Epithelial cell of proximal tubule (primary cell): ENCODE measurements at regions not wholly inside any gene's neighbourhood (a gene's known extent, or its start where the extent isn't known, plus 50 kb on each side); places are given as distances from the start of the nearest gene placed in this dataset.
A peak's percentile ranks its signal among the peaks of the same experiment; 100 is the strongest.

Experiments used
- DNase-seq: peaks from one replicate; pipeline ENCODE4 v3.0.0-alpha.2; 2011; ENCODE audit warnings: low read depth
- H3K4me3 ChIP-seq: 2 replicates; pipeline ENCODE4 v1.5.1; 2011; ENCODE audit warnings: low read depth, mild to moderate bottlenecking, low read length
- CTCF ChIP-seq: conservative IDR thresholded peaks from 2 replicates; pipeline ENCODE4 v1.5.1; 2012; ENCODE audit warnings: low read depth, mild to moderate bottlenecking, low read length

DNA sequence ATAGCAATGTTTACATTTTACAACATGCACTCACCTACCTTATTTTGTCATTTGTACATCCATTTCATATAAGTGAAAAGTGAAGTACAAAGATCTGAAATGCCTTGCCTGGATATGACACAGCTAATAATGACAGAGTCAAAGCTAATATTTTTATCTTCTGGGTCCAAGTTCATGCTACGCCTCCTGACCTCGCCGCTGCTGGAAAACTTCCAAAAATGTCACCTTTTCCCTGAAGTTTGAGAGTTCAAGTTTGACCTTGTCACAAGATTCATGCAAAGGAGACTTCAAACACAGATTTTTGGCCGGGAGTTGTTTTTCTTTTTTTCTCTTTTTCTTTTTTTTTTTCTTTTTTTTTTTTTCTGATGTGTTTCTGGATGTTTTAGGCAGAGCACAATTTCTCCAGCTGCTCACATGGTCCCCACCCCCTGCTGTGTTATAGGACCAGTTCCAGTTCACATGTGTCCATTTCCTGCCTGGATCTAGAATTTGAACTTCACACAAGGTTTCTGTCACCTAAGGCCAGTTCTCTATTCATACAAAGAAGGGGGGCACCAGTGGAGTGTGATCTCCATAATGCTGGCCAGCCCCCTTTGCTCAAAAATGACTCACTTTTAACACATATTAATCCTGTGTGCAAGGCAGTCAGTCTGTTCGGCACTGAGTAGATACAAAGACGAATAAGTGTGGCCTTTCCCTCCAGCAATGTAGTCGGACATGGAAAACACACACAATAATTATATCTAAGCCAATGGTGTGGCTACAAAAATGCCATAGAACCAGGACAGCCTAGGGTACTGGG, 546.8 kb downstream of the BUD13 start:
- no peak for TF ChIP-seq CTCF
- H3K4me3 ChIP-seq = no peak overlapping the region
- DNase-seq = no peak

GRCh38 chr11:116225236-116225635, 547.6 kb downstream of the BUD13 start:
- no peak for DNase-seq
- TF ChIP-seq CTCF = no peak

GRCh38 chr11:116224889-116225200, 547.9 kb downstream of the BUD13 start:
- no peak overlapping the region for H3K4me3 ChIP-seq
- no peak for TF ChIP-seq CTCF
- no peak for DNase-seq

More at GRCh38 chr11:116225236-116225635, 547.6 kb downstream of the BUD13 start:
- no peak overlapping the region for H3K4me3 ChIP-seq

- TF ChIP-seq CTCF = peak; percentile 83
- DNase-seq = no peak
- no peak overlapping the region for H3K4me3 ChIP-seq
Observed at GRCh38 chr11:116224154-116224888, 548.5 kb downstream of the BUD13 start.

DNA sequence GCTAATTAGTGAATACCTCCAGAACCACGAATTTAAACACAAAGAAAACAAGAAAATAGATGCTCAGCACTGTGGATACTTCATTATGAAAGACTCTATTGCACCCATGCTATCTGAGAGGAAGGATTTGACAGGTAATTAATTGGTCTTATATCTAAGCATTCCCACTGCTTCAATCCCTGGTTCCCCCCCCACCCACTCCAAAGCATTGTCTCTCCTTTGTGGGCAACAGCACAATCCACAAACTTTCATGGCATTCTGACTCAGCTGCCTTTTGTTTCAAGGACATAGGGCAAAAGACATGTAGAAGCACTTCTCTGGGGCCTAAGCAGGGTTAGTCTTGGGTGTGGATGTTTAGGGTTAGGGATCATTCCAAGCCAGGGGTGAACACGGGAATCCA, 551.4 kb downstream of the BUD13 start:
- no peak for TF ChIP-seq CTCF
- DNase-seq = no peak
- no peak overlapping the region for H3K4me3 ChIP-seq

GRCh38 chr11:116219171-116219635, 553.6 kb downstream of the BUD13 start:
- DNase-seq = no peak
- no peak for TF ChIP-seq CTCF
- H3K4me3 ChIP-seq = no peak overlapping the region
